Liver (tissue), 8 donors: ENCODE measurements at regions not wholly inside any gene's neighbourhood (a gene's known extent, or its start where the extent isn't known, plus 50 kb on each side); places are given as distances from the start of the nearest gene placed in this dataset.

Experiments used
- DNase-seq: peaks from one replicate; pipeline ENCODE4 v3.0.0-alpha.2; 2017; ENCODE audit warnings: low spot score
- H3K27ac ChIP-seq, 2 donors: one replicate each; pipeline ENCODE4 v1.7.0; 2013; ENCODE audit warnings: inconsistent platforms in 2 of 2, low read length in 2 of 2, control low read depth in 1 of 2, low read depth in 1 of 2, mild to moderate bottlenecking in 1 of 2
- H3K27me3 ChIP-seq, 4 donors: one replicate each; pipeline versions ENCODE4 v1.6.1 to v1.7.0; 2013; ENCODE audit warnings: low read length in 3 of 4, inconsistent platforms in 1 of 4, mild to moderate bottlenecking in 1 of 4, moderate library complexity in 1 of 4; ENCODE audit not compliant: control insufficient read depth in 4 of 4, insufficient read depth in 4 of 4
- H3K36me3 ChIP-seq, 4 donors: one replicate each; pipeline versions ENCODE4 v1.6.1 to v1.7.0; 2013; ENCODE audit warnings: low read length in 3 of 4, mild to moderate bottlenecking in 3 of 4, low read depth in 1 of 4, moderate library complexity in 1 of 4; ENCODE audit not compliant: control insufficient read depth in 4 of 4, insufficient read depth in 3 of 4
- H3K4me1 ChIP-seq, 4 donors: one replicate each; pipeline versions ENCODE4 v1.6.1 to v1.7.0; 2013; ENCODE audit warnings: low read length in 3 of 4, mild to moderate bottlenecking in 3 of 4, moderate library complexity in 1 of 4; ENCODE audit not compliant: control insufficient read depth in 4 of 4, insufficient read depth in 4 of 4
- H3K4me3 ChIP-seq, 3 donors: one replicate each; pipeline versions ENCODE4 v1.6.1 to v1.7.0; 2013; ENCODE audit warnings: low read length in 3 of 3, control low read depth in 1 of 3, low read depth in 1 of 3, mild to moderate bottlenecking in 1 of 3
- H3K9ac ChIP-seq, 2 donors: one replicate each; pipeline ENCODE4 v1.7.0; 2013; ENCODE audit warnings: low read length in 2 of 2, mild to moderate bottlenecking in 2 of 2, moderate library complexity in 2 of 2, control low read depth in 1 of 2, low read depth in 1 of 2
- H3K9me3 ChIP-seq, 4 donors: one replicate each; pipeline versions ENCODE4 v1.6.1 to v1.7.0; 2013; ENCODE audit warnings: low read length in 3 of 4; ENCODE audit not compliant: control insufficient read depth in 4 of 4
- EGR1 ChIP-seq, 2 donors: IDR thresholded peaks; 2 replicates each; pipeline ENCODE4 v1.6.1; 2016 to 2018; ENCODE audit warnings: antibody characterized with exemption in 2 of 2, low read depth in 2 of 2
- FOXA1 ChIP-seq: IDR thresholded peaks from 2 replicates; pipeline ENCODE4 v1.6.1; 2016; ENCODE audit warnings: antibody characterized with exemption
- FOXA2 ChIP-seq: IDR thresholded peaks from 2 replicates; pipeline ENCODE4 v1.6.1; 2016; ENCODE audit warnings: antibody characterized with exemption
- GABPA ChIP-seq, 2 donors: IDR thresholded peaks in 1 of 2; conservative IDR thresholded peaks in 1 of 2; 2 replicates each; pipeline ENCODE4 v1.6.1; 2016; ENCODE audit warnings: antibody characterized with exemption in 2 of 2, mild to moderate bottlenecking in 1 of 2, moderate library complexity in 1 of 2
- HNF4A ChIP-seq, 2 donors: conservative IDR thresholded peaks; 2 replicates each; pipeline ENCODE4 v1.6.1; 2016; ENCODE audit warnings: antibody characterized with exemption in 2 of 2, mild to moderate bottlenecking in 2 of 2
- JUND ChIP-seq, 2 donors: IDR thresholded peaks; 2 replicates each; pipeline ENCODE4 v1.6.1; 2016; ENCODE audit warnings: antibody characterized with exemption in 2 of 2
- NR2F2 ChIP-seq: IDR thresholded peaks from 2 replicates; pipeline ENCODE4 v1.6.1; 2016; ENCODE audit warnings: antibody characterized with exemption
- RAD21 ChIP-seq, 2 donors: IDR thresholded peaks; 2 replicates each; pipeline ENCODE4 v1.6.1; 2016; ENCODE audit warnings: antibody characterized with exemption in 2 of 2, mild to moderate bottlenecking in 2 of 2
- REST ChIP-seq: IDR thresholded peaks from 2 replicates; pipeline ENCODE4 v1.6.1; 2016; ENCODE audit warnings: antibody characterized with exemption, mild to moderate bottlenecking
- RXRA ChIP-seq, 2 donors: IDR thresholded peaks; 2 replicates each; pipeline ENCODE4 v1.6.1; 2017 to 2018; ENCODE audit warnings: antibody characterized with exemption in 2 of 2, mild to moderate bottlenecking in 1 of 2
- SP1 ChIP-seq: IDR thresholded peaks from 2 replicates; pipeline ENCODE4 v1.6.1; 2018; ENCODE audit warnings: antibody characterized with exemption, mild to moderate bottlenecking
- TAF1 ChIP-seq: conservative IDR thresholded peaks from 2 replicates; pipeline ENCODE4 v1.6.1; 2016; ENCODE audit warnings: antibody characterized with exemption, mild to moderate bottlenecking
- YY1 ChIP-seq: IDR thresholded peaks from 2 replicates; pipeline ENCODE4 v1.6.1; 2016; ENCODE audit warnings: antibody characterized with exemption, mild to moderate bottlenecking
- WGBS: extraction: QIAGEN DNeasy Blood & Tissue Kit; methylation state at CpG from one replicate; pipeline ENCODE4 v1.1.7; 2013; 5-methylcytosine and 5-hydroxymethylcytosine counted together
- TF ChIP-seq, protein P1 (sequence below): IDR thresholded peaks from 2 replicates; pipeline ENCODE4 v1.6.1; 2016; ENCODE audit warnings: antibody characterized with exemption
- TF ChIP-seq, protein P2 (sequence below): IDR thresholded peaks from 2 replicates; pipeline ENCODE4 v1.6.1; 2016; ENCODE audit warnings: antibody characterized with exemption
- TF ChIP-seq, protein P3 (sequence below): IDR thresholded peaks from 2 replicates; pipeline ENCODE4 v1.6.1; 2016; ENCODE audit warnings: antibody characterized with exemption
- TF ChIP-seq, protein P4 (sequence below): fragments of 150-350 bp; IDR thresholded peaks from 2 replicates; pipeline ENCODE4 v1.5.1; 2017; ENCODE audit warnings: improper control_type of control experiment, low read depth, low read length; ENCODE audit not compliant: missing input control
- donor health status: healthy.
- donor health status: healthy.
- donor health status: healthy.
- donor health status: healthy.
- donor health status: healthy.

DNA sequence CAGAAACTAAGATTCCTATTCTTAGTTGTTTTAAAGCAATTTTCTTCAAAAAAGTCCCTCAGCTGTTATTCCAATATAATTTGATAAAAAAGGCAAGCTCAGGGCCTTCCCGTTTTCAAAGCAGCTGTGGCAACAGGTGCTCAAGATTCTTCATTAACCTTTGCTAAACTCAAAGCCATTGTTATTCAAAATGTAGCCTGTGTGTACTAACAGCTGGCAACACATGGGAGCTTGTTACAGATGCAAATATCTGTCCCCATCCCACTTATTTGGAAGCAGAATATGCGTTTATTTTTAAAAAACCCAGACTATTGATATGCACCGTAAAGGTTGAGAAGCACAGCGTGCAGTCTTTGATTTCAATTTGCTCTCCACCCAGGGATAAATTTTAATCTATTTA, 210.4 kb upstream of the SYT10 start:
- DNase-seq = no peak
- no peaks in the 10 kb centered on the region for H3K27me3 ChIP-seq
- H3K27ac ChIP-seq = no peak overlapping the region
- H3K4me1 ChIP-seq = no peaks in the 10 kb centered on the region
- TF ChIP-seq GABPA (IDR thresholded peaks at IDR 0.05 in 1 of 2, conservative IDR thresholded peaks at IDR 0.05 in 1 of 2) = no peak
- TF ChIP-seq JUND (IDR thresholded peaks at IDR 0.05) = no peak
- TF ChIP-seq, protein P1, sequence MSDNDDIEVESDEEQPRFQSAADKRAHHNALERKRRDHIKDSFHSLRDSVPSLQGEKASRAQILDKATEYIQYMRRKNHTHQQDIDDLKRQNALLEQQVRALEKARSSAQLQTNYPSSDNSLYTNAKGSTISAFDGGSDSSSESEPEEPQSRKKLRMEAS = no peak
- TF ChIP-seq RXRA (IDR thresholded peaks at IDR 0.05) = no peak
- TF ChIP-seq RAD21 (IDR thresholded peaks at IDR 0.05) = no peak
- TF ChIP-seq SP1 = no peak
- TF ChIP-seq TAF1 = no peak
- TF ChIP-seq, protein P2, sequence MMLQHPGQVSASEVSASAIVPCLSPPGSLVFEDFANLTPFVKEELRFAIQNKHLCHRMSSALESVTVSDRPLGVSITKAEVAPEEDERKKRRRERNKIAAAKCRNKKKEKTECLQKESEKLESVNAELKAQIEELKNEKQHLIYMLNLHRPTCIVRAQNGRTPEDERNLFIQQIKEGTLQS = no peak
- TF ChIP-seq YY1 = no peak
- H3K4me3 ChIP-seq = no peak overlapping the region
- no peaks in the 10 kb centered on the region for H3K9me3 ChIP-seq
- no peaks in the 10 kb centered on the region for H3K36me3 ChIP-seq
- 71% methylated on average over 4 of the region's 4 CpGs for whole genome bisulfite sequencing
- H3K9ac ChIP-seq = no peak overlapping the region

- DNase-seq = no peak
- H3K9ac ChIP-seq = no peak overlapping the region
- TF ChIP-seq, protein P3, sequence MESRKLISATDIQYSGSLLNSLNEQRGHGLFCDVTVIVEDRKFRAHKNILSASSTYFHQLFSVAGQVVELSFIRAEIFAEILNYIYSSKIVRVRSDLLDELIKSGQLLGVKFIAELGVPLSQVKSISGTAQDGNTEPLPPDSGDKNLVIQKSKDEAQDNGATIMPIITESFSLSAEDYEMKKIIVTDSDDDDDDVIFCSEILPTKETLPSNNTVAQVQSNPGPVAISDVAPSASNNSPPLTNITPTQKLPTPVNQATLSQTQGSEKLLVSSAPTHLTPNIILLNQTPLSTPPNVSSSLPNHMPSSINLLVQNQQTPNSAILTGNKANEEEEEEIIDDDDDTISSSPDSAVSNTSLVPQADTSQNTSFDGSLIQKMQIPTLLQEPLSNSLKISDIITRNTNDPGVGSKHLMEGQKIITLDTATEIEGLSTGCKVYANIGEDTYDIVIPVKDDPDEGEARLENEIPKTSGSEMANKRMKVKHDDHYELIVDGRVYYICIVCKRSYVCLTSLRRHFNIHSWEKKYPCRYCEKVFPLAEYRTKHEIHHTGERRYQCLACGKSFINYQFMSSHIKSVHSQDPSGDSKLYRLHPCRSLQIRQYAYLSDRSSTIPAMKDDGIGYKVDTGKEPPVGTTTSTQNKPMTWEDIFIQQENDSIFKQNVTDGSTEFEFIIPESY = no peak
- no peak for TF ChIP-seq RXRA (IDR thresholded peaks at IDR 0.05)
- no peak for TF ChIP-seq YY1
- no peak for TF ChIP-seq JUND (IDR thresholded peaks at IDR 0.05)
- no peak for TF ChIP-seq RAD21 (IDR thresholded peaks at IDR 0.05)
- TF ChIP-seq HNF4A (conservative IDR thresholded peaks at IDR 0.05) = no peak
- TF ChIP-seq EGR1 (IDR thresholded peaks at IDR 0.05; ENCODE audit: low read depth in 2 of 2) = no peak
- no peak for TF ChIP-seq FOXA1
- no peak for TF ChIP-seq REST
- TF ChIP-seq, protein P4, sequence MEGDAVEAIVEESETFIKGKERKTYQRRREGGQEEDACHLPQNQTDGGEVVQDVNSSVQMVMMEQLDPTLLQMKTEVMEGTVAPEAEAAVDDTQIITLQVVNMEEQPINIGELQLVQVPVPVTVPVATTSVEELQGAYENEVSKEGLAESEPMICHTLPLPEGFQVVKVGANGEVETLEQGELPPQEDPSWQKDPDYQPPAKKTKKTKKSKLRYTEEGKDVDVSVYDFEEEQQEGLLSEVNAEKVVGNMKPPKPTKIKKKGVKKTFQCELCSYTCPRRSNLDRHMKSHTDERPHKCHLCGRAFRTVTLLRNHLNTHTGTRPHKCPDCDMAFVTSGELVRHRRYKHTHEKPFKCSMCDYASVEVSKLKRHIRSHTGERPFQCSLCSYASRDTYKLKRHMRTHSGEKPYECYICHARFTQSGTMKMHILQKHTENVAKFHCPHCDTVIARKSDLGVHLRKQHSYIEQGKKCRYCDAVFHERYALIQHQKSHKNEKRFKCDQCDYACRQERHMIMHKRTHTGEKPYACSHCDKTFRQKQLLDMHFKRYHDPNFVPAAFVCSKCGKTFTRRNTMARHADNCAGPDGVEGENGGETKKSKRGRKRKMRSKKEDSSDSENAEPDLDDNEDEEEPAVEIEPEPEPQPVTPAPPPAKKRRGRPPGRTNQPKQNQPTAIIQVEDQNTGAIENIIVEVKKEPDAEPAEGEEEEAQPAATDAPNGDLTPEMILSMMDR = no peak
- no peak for TF ChIP-seq SP1
- TF ChIP-seq NR2F2 = no peak
- TF ChIP-seq FOXA2 = no peak
- TF ChIP-seq, protein P1 = no peak
Observed at GRCh38 chr12:33650832-33651231, 211.2 kb upstream of the SYT10 start.

More at GRCh38 chr12:33650832-33651231, 211.2 kb upstream of the SYT10 start:
- Histone ChIP-seq H3K4me3 (no peak overlapping the region), H3K36me3 (no peaks in the 10 kb centered on the region), H3K4me1 (no peaks in the 10 kb centered on the region), H3K27ac (no peak overlapping the region), H3K9me3 (no peaks in the 10 kb centered on the region), H3K27me3 (no peaks in the 10 kb centered on the region)
